ENCODE measurements at regions not wholly inside any gene's neighbourhood (a gene's known extent, or its start where the extent isn't known, plus 50 kb on each side); places are given as distances from the start of the nearest gene placed in this dataset.

DNA sequence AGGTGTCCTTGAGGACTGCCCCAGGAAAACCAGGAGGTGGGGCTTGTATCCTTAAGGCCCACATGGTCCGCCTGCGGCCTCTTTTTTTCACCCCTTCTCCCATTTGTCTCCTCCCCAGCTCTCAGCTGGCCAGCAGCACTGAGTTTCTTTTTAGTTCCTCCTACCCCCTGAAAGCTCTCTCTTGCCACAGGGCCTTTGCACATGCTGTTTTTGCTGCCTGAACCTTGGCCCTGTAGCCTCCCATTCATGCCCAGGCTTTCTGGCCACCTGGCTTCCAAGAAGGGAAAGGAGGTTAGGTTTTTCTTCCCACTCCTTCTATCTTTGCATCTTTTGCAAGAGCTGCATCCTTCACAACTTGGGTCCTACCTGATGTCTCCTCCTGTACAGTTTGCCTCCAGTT is 358.1 kb downstream of the VRK1 start:
- TF ChIP-seq, protein P1, sequence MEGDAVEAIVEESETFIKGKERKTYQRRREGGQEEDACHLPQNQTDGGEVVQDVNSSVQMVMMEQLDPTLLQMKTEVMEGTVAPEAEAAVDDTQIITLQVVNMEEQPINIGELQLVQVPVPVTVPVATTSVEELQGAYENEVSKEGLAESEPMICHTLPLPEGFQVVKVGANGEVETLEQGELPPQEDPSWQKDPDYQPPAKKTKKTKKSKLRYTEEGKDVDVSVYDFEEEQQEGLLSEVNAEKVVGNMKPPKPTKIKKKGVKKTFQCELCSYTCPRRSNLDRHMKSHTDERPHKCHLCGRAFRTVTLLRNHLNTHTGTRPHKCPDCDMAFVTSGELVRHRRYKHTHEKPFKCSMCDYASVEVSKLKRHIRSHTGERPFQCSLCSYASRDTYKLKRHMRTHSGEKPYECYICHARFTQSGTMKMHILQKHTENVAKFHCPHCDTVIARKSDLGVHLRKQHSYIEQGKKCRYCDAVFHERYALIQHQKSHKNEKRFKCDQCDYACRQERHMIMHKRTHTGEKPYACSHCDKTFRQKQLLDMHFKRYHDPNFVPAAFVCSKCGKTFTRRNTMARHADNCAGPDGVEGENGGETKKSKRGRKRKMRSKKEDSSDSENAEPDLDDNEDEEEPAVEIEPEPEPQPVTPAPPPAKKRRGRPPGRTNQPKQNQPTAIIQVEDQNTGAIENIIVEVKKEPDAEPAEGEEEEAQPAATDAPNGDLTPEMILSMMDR (IDR thresholded peaks at IDR 0.05) = no peak
- TF ChIP-seq POLR2A (IDR thresholded peaks at IDR 0.05) = no peak
